ENCODE measurements at regions not wholly inside any gene's neighbourhood (a gene's known extent, or its start where the extent isn't known, plus 50 kb on each side); places are given as distances from the start of the nearest gene placed in this dataset.
"Not testable (repeated sequence)": the region's sequence is repeated elsewhere in the genome, so short reads cannot be mapped to it uniquely, and the experiment has no call there.

DNA sequence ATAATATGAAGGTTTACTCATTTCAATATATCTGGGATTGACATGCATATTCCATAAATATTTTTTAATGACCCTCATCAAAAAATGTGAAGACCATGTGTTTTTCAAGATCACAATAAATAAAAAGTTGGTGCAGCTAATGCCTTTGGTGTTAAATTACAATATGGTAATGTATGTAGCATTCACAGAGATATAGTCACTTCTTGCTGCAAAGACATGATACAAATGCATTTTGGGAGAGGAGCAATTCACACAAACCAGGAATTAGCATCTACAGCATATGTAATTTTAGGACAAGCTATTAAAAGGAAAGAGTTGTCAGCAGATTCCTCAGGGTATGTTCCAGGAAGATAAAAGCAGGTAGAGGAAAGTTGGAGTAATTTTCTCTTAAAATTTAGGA is 734.5 kb upstream of the HTR2C start:
- no peaks in the 10 kb centered on the region for H3K9me3 ChIP-seq (ENCODE audit: control insufficient read depth, insufficient read depth, low read length)
- H3K27me3 ChIP-seq (ENCODE audit: control insufficient read depth, insufficient read depth, low read length) = no peaks in the 10 kb centered on the region
- DNase-seq (ENCODE audit: low read depth, low spot score) = no peak
- H3K36me3 ChIP-seq (ENCODE audit: control insufficient read depth, insufficient read depth, low read length) = no peaks in the 10 kb centered on the region
- H3K27ac ChIP-seq (ENCODE audit: low read length) = no peak overlapping the region
- H3K4me1 ChIP-seq (ENCODE audit: control insufficient read depth, insufficient read depth, low read length) = no peaks in the 10 kb centered on the region
- no peak overlapping the region for H3K4me3 ChIP-seq (ENCODE audit: low read length)

GRCh38 chrX:113833096-113834055 is 750.5 kb upstream of the HTR2C start:
- no peak overlapping the region for H3K27ac ChIP-seq (ENCODE audit: low read length)
- H3K4me1 ChIP-seq (ENCODE audit: control insufficient read depth, insufficient read depth, low read length) = peaks cover 1% of the 10 kb centered on the region; the same call in 1 of the 2 replicates
- no CpG with 5 or more reads among the region's 8 CpGs for WGBS (ENCODE audit: insufficient coverage, insufficient read length)
- H3K9me3 ChIP-seq (ENCODE audit: control insufficient read depth, insufficient read depth, low read length) = no peaks in the 10 kb centered on the region
- no peak for DNase-seq (ENCODE audit: low read depth, low spot score)
- no peak overlapping the region for H3K4me3 ChIP-seq (ENCODE audit: low read length)
- H3K36me3 ChIP-seq (ENCODE audit: control insufficient read depth, insufficient read depth, low read length) = no peaks in the 10 kb centered on the region
- H3K27me3 ChIP-seq (ENCODE audit: control insufficient read depth, insufficient read depth, low read length) = no peaks in the 10 kb centered on the region

DNA sequence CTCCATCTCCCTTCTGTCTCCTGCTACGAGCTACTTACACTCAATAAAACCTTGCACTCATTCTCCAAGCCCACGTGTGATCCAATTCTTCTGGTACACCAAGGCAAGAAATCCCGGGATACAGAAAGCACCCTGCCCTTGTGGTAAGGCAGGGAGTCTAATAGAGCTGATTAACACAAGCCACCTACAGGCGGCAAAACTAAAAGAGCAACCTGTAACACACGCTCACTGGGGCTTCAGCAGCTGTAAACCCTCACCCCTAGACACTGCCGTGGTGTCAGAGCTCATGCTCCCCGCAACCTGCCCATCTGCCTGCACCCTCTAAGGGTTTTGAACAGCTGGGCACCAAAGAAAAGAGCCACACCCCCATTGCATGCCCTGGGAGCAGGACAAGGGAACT is 755.4 kb upstream of the HTR2C start:
- no peak overlapping the region for H3K27ac ChIP-seq (ENCODE audit: low read length)
- H3K4me1 ChIP-seq (ENCODE audit: control insufficient read depth, insufficient read depth, low read length) = peaks cover 1% of the 10 kb centered on the region; the same call in 1 of the 2 replicates
- DNase-seq (ENCODE audit: low read depth, low spot score) = no peak
- no peak overlapping the region for H3K4me3 ChIP-seq (ENCODE audit: low read length)
- H3K9me3 ChIP-seq (ENCODE audit: control insufficient read depth, insufficient read depth, low read length) = no peaks in the 10 kb centered on the region
- H3K27me3 ChIP-seq (ENCODE audit: control insufficient read depth, insufficient read depth, low read length) = no peaks in the 10 kb centered on the region
- no CpG with 5 or more reads among the region's 7 CpGs for WGBS (ENCODE audit: insufficient coverage, insufficient read length)
- H3K36me3 ChIP-seq (ENCODE audit: control insufficient read depth, insufficient read depth, low read length) = no peaks in the 10 kb centered on the region

DNA sequence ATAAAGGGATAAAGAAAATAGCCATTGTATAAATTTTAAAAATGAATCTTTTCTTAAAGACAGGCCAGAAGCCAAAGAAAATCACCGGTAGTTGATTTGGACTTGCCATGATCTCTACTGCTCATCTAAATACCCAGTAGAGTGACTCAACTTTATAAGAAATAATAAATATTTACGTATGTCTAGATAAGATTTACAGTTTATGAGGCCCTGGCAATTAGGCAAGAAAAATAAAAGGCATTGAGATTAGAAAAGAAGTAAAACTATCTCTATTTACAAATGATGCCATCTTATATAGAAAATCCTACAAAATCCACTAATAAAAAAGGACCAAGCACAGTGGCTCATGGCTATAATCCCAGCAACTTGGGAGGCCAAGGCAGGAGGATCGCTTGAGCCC is 765.5 kb upstream of the HTR2C start:
- Histone ChIP-seq H3K4me3 (ENCODE audit: low read length) (no peak overlapping the region), H3K36me3 (ENCODE audit: control insufficient read depth, insufficient read depth, low read length) (no peaks in the 10 kb centered on the region), H3K27ac (ENCODE audit: low read length) (no peak overlapping the region), H3K27me3 (ENCODE audit: control insufficient read depth, insufficient read depth, low read length) (no peaks in the 10 kb centered on the region), H3K4me1 (ENCODE audit: control insufficient read depth, insufficient read depth, low read length) (no peaks in the 10 kb centered on the region), H3K9me3 (ENCODE audit: control insufficient read depth, insufficient read depth, low read length) (no peaks in the 10 kb centered on the region)
- no CpG with 5 or more reads among the region's 3 CpGs for WGBS (ENCODE audit: insufficient coverage, insufficient read length)
- DNase-seq (ENCODE audit: low read depth, low spot score) = no peak

DNA sequence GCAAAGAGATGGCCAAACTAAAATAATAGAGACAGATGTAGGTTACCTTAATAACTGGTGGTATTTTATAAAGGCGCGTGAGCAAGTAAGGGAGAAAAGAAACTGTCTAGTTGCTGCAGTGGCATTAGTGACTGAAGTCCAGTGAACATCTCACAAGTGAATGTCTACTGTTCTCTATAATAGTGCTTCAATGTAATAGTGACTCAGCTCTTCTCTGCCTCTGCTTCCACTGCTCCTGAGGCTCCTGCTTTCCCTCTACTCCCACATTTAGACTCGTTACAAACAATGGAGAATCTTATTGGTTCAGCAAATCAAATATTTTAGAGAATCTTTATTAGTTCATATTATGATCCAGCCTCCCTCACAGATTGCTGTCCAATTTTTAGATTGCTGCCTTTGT is 779.1 kb upstream of the HTR2C start:
- no peak for DNase-seq (ENCODE audit: low read depth, low spot score)
- no peak overlapping the region for H3K27ac ChIP-seq (ENCODE audit: low read length)

GRCh38 chrX:113804291-113804690 is 779.6 kb upstream of the HTR2C start:
- WGBS (ENCODE audit: insufficient coverage, insufficient read length) = no CpG with 5 or more reads among the region's 3 CpGs
- no peak overlapping the region for H3K27ac ChIP-seq (ENCODE audit: low read length)
- H3K36me3 ChIP-seq (ENCODE audit: control insufficient read depth, insufficient read depth, low read length) = no peaks in the 10 kb centered on the region
- DNase-seq (ENCODE audit: low read depth, low spot score) = no peak
- no peaks in the 10 kb centered on the region for H3K9me3 ChIP-seq (ENCODE audit: control insufficient read depth, insufficient read depth, low read length)
- H3K4me1 ChIP-seq (ENCODE audit: control insufficient read depth, insufficient read depth, low read length) = no peaks in the 10 kb centered on the region
- H3K27me3 ChIP-seq (ENCODE audit: control insufficient read depth, insufficient read depth, low read length) = no peaks in the 10 kb centered on the region
- H3K4me3 ChIP-seq (ENCODE audit: low read length) = no peak overlapping the region

More for the DNA sequence above, 779.1 kb upstream of the HTR2C start:
- no CpG with 5 or more reads among the region's 3 CpGs for WGBS (ENCODE audit: insufficient coverage, insufficient read length)
- no peaks in the 10 kb centered on the region for H3K36me3 ChIP-seq (ENCODE audit: control insufficient read depth, insufficient read depth, low read length)
- no peaks in the 10 kb centered on the region for H3K9me3 ChIP-seq (ENCODE audit: control insufficient read depth, insufficient read depth, low read length)
- H3K27me3 ChIP-seq (ENCODE audit: control insufficient read depth, insufficient read depth, low read length) = no peaks in the 10 kb centered on the region
- H3K4me3 ChIP-seq (ENCODE audit: low read length) = no peak overlapping the region
- no peaks in the 10 kb centered on the region for H3K4me1 ChIP-seq (ENCODE audit: control insufficient read depth, insufficient read depth, low read length)

DNA sequence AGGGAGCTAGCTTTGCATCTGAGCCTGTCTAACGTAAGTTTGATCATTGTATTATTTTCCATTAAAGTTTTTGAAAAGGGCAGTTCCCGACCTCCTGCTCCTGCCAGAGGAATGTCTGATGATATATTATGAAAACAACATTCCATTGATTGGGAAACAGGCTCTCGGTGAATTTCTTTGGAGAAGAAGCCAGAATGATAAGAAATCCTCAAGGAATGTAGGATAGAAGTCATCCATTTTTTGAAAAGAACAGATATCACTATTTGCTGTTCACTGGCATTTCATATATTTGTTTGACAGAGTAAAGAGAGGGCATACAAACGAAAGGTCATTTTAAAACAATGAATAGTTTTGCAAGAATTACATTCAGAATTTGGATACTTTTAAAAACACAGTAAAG is 781.0 kb upstream of the HTR2C start:
- no peaks in the 10 kb centered on the region for H3K4me1 ChIP-seq (ENCODE audit: control insufficient read depth, insufficient read depth, low read length)
- H3K27me3 ChIP-seq (ENCODE audit: control insufficient read depth, insufficient read depth, low read length) = no peaks in the 10 kb centered on the region
- no peak overlapping the region for H3K27ac ChIP-seq (ENCODE audit: low read length)
- no CpG with 5 or more reads among the region's 4 CpGs for WGBS (ENCODE audit: insufficient coverage, insufficient read length)
- H3K9me3 ChIP-seq (ENCODE audit: control insufficient read depth, insufficient read depth, low read length) = no peaks in the 10 kb centered on the region
- no peak overlapping the region for H3K4me3 ChIP-seq (ENCODE audit: low read length)
- no peak for DNase-seq (ENCODE audit: low read depth, low spot score)
- H3K36me3 ChIP-seq (ENCODE audit: control insufficient read depth, insufficient read depth, low read length) = no peaks in the 10 kb centered on the region

DNA sequence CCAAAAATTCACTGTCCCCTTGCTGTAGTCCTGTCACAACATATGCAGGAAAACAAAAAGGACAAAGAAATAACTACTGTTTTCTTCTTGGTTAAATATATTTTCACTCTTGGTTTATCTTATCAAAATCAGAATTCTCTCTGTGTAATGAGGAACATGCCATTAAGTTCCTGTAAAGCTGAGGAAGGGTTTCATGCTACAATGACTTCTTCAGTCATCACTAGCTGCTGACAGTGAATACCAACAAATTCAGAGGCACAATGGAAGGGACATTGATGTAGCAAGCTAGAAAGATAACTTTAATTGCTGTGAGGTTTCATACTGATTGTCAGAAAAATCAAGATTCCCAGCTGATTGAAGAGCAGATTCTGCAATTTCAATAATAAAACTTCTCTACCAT is 782.9 kb upstream of the HTR2C start:
- Histone ChIP-seq H3K4me1 (ENCODE audit: control insufficient read depth, insufficient read depth, low read length) (no peaks in the 10 kb centered on the region), H3K4me3 (ENCODE audit: low read length) (no peak overlapping the region), H3K36me3 (ENCODE audit: control insufficient read depth, insufficient read depth, low read length) (no peaks in the 10 kb centered on the region), H3K9me3 (ENCODE audit: control insufficient read depth, insufficient read depth, low read length) (no peaks in the 10 kb centered on the region), H3K27me3 (ENCODE audit: control insufficient read depth, insufficient read depth, low read length) (no peaks in the 10 kb centered on the region), H3K27ac (ENCODE audit: low read length) (no peak overlapping the region)
- no peak for DNase-seq (ENCODE audit: low read depth, low spot score)

DNA sequence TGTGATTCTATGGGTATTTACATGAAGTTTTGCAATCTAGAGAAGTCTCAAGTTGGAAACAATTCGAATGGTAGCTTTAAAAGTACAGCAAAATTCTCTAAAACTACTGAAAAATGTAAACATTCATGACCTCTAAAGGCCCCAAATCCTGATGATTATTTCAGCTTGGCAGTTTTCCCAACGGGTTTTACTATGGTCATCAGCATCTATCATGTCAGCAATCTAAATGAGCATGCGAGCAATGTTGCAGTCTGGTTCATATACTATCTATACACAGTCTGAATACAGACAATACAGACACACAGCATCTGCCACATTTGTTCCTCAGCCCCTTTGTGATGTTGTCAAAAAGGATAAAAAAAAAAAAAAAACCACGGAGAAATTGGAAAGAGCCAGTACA is 790.3 kb upstream of the HTR2C start:
- H3K27ac ChIP-seq (ENCODE audit: low read length) = no peak overlapping the region
- no peaks in the 10 kb centered on the region for H3K27me3 ChIP-seq (ENCODE audit: control insufficient read depth, insufficient read depth, low read length)
- H3K9me3 ChIP-seq (ENCODE audit: control insufficient read depth, insufficient read depth, low read length) = no peaks in the 10 kb centered on the region
- H3K4me1 ChIP-seq (ENCODE audit: control insufficient read depth, insufficient read depth, low read length) = no peaks in the 10 kb centered on the region
- no peak for DNase-seq (ENCODE audit: low read depth, low spot score)
- WGBS (ENCODE audit: insufficient coverage, insufficient read length) = no CpG with 5 or more reads among the region's 4 CpGs
- H3K36me3 ChIP-seq (ENCODE audit: control insufficient read depth, insufficient read depth, low read length) = no peaks in the 10 kb centered on the region
- H3K4me3 ChIP-seq (ENCODE audit: low read length) = no peak overlapping the region

DNA sequence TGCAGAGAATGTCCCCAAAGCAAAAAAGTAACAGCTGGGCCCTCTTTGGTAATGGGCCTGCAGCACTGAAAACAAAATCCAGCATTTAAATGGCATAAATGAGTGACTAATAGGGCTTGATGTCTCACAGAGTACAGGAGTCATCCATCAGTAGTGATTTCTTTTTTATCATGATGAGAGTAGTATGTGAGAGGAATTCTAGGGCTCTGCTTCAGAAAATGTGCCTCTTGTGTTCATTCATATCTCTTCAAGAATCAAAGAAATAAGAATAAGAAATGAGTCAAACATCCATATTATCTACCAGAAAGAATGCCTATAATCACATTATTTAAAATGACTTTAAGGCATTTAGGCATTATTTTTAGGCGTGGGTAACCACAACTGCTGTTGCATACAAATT is 792.9 kb upstream of the HTR2C start:
- Histone ChIP-seq H3K36me3 (ENCODE audit: control insufficient read depth, insufficient read depth, low read length) (no peaks in the 10 kb centered on the region), H3K27ac (ENCODE audit: low read length) (no peak overlapping the region), H3K4me1 (ENCODE audit: control insufficient read depth, insufficient read depth, low read length) (no peaks in the 10 kb centered on the region), H3K4me3 (ENCODE audit: low read length) (no peak overlapping the region), H3K27me3 (ENCODE audit: control insufficient read depth, insufficient read depth, low read length) (no peaks in the 10 kb centered on the region), H3K9me3 (ENCODE audit: control insufficient read depth, insufficient read depth, low read length) (no peaks in the 10 kb centered on the region)
- no CpG with 5 or more reads among the region's 1 CpG for WGBS (ENCODE audit: insufficient coverage, insufficient read length)
- DNase-seq (ENCODE audit: low read depth, low spot score) = no peak

- H3K4me3 ChIP-seq (ENCODE audit: low read length); H3K36me3 ChIP-seq (ENCODE audit: control insufficient read depth, insufficient read depth, low read length); H3K9me3 ChIP-seq (ENCODE audit: control insufficient read depth, insufficient read depth, low read length); H3K27ac ChIP-seq (ENCODE audit: low read length); H3K27me3 ChIP-seq (ENCODE audit: control insufficient read depth, insufficient read depth, low read length); DNase-seq (ENCODE audit: low read depth, low spot score); H3K4me1 ChIP-seq (ENCODE audit: control insufficient read depth, insufficient read depth, low read length): not testable (repeated sequence)
- WGBS (ENCODE audit: insufficient coverage, insufficient read length) = no CpG with 5 or more reads among the region's 6 CpGs
Measured at GRCh38 chrX:113784754-113785153, 799.1 kb upstream of the HTR2C start.
